MM.1S (cell line): ENCODE measurements at regions not wholly inside any gene's neighbourhood (a gene's known extent, or its start where the extent isn't known, plus 50 kb on each side); places are given as distances from the start of the nearest gene placed in this dataset.

Source experiments
- EZH2 ChIP-seq: fragments of 300-600 bp; sonication (generic); optimal IDR thresholded peaks from 2 replicates; pipeline ENCODE3; 2017; ENCODE audit warnings: low read depth, mild to moderate bottlenecking, antibody characterized with exemption, low read length, mixed read lengths
- EZH2phosphoT487 ChIP-seq: fragments of 300-600 bp; sonication (generic); IDR thresholded peaks from 2 replicates; pipeline ENCODE4 v1.6.1; 2018; ENCODE audit warnings: antibody characterized with exemption, low read length
- TF ChIP-seq, protein P1 (sequence below): fragments of 300-600 bp; sonication (generic); IDR thresholded peaks from 2 replicates; pipeline ENCODE4 v1.5.1; 2016; ENCODE audit warnings: antibody characterized with exemption, low read length, mixed read lengths

DNA sequence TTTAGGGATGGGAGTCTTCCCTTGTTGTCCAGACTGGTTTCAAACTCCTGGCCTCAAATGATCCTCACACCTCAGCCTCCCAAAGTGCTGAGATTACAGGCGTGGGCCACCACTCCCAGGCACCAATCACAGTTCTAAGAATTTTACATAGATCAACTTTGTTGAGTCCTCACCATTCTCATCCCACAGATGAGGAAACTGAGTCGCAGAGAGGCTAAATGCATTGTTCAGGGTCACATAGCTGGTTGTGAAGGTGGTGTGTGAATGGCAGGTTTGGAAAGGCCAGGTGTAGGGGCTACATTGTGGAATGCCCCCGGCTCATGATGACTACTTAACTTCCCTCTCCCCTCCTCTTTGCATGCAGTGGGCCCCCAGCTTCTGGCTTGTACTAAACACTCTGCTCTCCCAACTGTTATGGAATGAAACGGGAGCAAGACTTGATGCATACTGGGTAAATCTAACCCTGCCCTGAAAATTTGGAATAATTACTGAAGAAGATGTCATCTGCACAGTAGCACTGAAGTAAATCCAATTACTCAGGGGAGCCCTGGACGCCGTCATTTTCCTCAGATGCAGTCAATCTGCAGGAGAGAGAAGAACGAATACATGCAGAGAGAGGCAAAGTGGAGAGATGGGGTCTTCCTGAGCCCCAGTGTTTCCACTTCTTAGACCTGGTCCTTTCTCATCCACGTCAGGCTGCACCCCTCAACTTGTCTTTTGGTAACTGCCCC, 102.3 kb upstream of the ZNF217 start:
- TF ChIP-seq, protein P1, sequence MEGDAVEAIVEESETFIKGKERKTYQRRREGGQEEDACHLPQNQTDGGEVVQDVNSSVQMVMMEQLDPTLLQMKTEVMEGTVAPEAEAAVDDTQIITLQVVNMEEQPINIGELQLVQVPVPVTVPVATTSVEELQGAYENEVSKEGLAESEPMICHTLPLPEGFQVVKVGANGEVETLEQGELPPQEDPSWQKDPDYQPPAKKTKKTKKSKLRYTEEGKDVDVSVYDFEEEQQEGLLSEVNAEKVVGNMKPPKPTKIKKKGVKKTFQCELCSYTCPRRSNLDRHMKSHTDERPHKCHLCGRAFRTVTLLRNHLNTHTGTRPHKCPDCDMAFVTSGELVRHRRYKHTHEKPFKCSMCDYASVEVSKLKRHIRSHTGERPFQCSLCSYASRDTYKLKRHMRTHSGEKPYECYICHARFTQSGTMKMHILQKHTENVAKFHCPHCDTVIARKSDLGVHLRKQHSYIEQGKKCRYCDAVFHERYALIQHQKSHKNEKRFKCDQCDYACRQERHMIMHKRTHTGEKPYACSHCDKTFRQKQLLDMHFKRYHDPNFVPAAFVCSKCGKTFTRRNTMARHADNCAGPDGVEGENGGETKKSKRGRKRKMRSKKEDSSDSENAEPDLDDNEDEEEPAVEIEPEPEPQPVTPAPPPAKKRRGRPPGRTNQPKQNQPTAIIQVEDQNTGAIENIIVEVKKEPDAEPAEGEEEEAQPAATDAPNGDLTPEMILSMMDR: no peak
- no peak for TF ChIP-seq EZH2phosphoT487
- TF ChIP-seq EZH2: no peak
